ENCODE measurements at regions not wholly inside any gene's neighbourhood (a gene's known extent, or its start where the extent isn't known, plus 50 kb on each side); places are given as distances from the start of the nearest gene placed in this dataset.

GRCh38 chr12:71321531-71321930, 118.1 kb upstream of the LGR5 start:
- H3K4me1 ChIP-seq (replicated peaks; ENCODE audit: insufficient read depth), result no peaks in the 10 kb centered on the region
- H2AFZ ChIP-seq, result no peak overlapping the region
- H3K9me3 ChIP-seq (ENCODE audit: insufficient read depth, low read depth), result no peaks in the 10 kb centered on the region
- no peaks in the 10 kb centered on the region for H4K20me1 ChIP-seq (ENCODE audit: insufficient read depth)
- no peaks in the 10 kb centered on the region for H3K27me3 ChIP-seq (ENCODE audit: insufficient read depth, low read depth)
- no peaks in the 10 kb centered on the region; the same call in 1 of the 2 replicates for H3K9me2 ChIP-seq (ENCODE audit: insufficient read depth)
- H3K4me3 ChIP-seq, result no peak overlapping the region
- no peak overlapping the region for H3K4me2 ChIP-seq
- no peak for TF ChIP-seq CTCF (conservative IDR thresholded peaks at IDR 0.05)
- no peak for TF ChIP-seq EZH2 (IDR thresholded peaks at IDR 0.05; ENCODE audit: low read depth)
- no peaks in the 10 kb centered on the region for H3K36me3 ChIP-seq (ENCODE audit: low read depth)
- BruUV-seq (replicated peaks), result no TSS peak
- DNase-seq, result no peak
- no peaks in the 10 kb centered on the region for H3K79me2 ChIP-seq (ENCODE audit: low read depth)
- CTCF ChIA-PET, result no interaction called here
- no peak overlapping the region for H3K27ac ChIP-seq
- intact Hi-C loops (cut with micrococcal nuclease; ENCODE audit: unreplicated experiment), result no loop called here
- POLR2A ChIA-PET (ENCODE audit: unreplicated experiment), result no interaction called here
- no peaks in the 10 kb centered on the region for H3F3A ChIP-seq (ENCODE audit: insufficient read depth, low read depth)

- Histone ChIP-seq H3K9me2 (ENCODE audit: insufficient read depth) (no peaks in the 10 kb centered on the region; the same call in 1 of the 2 replicates), H3K27me3 (ENCODE audit: insufficient read depth, low read depth) (no peaks in the 10 kb centered on the region), H2AFZ (no peak overlapping the region), H3K36me3 (ENCODE audit: low read depth) (no peaks in the 10 kb centered on the region), H3K79me2 (ENCODE audit: low read depth) (no peaks in the 10 kb centered on the region), H3K27ac (no peak overlapping the region), H3K9me3 (ENCODE audit: insufficient read depth, low read depth) (no peaks in the 10 kb centered on the region), H3K4me2 (no peak overlapping the region), H3F3A (ENCODE audit: insufficient read depth, low read depth) (no peaks in the 10 kb centered on the region), H3K4me3 (no peak overlapping the region), H3K4me1 (replicated peaks; ENCODE audit: insufficient read depth) (no peaks in the 10 kb centered on the region), H4K20me1 (ENCODE audit: insufficient read depth) (no peaks in the 10 kb centered on the region)
- ChIA-PET CTCF (no interaction called here), POLR2A (ENCODE audit: unreplicated experiment) (no interaction called here)
- BruUV-seq (replicated peaks), result no TSS peak
- no peak for TF ChIP-seq EZH2 (IDR thresholded peaks at IDR 0.05; ENCODE audit: low read depth)
- no peak for TF ChIP-seq CTCF (conservative IDR thresholded peaks at IDR 0.05)
- no peak for DNase-seq
- intact Hi-C loops (cut with micrococcal nuclease; ENCODE audit: unreplicated experiment), result no loop called here
Measured at GRCh38 chr12:71321130-71321529, 118.5 kb upstream of the LGR5 start.

GRCh38 chr12:71315328-71315985, 124.1 kb upstream of the LGR5 start:
- H2AFZ ChIP-seq, result no peak overlapping the region

More at GRCh38 chr12:71315328-71315985, 124.1 kb upstream of the LGR5 start:
- no peak for DNase-seq
- Histone ChIP-seq H3F3A (ENCODE audit: insufficient read depth, low read depth) (no peaks in the 10 kb centered on the region), H3K4me2 (no peak overlapping the region), H3K4me1 (replicated peaks; ENCODE audit: insufficient read depth) (no peaks in the 10 kb centered on the region), H4K20me1 (ENCODE audit: insufficient read depth) (no peaks in the 10 kb centered on the region), H3K27me3 (ENCODE audit: insufficient read depth, low read depth) (no peaks in the 10 kb centered on the region), H3K9me2 (ENCODE audit: insufficient read depth) (no peaks in the 10 kb centered on the region; the same call in 1 of the 2 replicates), H3K27ac (no peak overlapping the region), H3K9me3 (ENCODE audit: insufficient read depth, low read depth) (no peaks in the 10 kb centered on the region; the same call in 1 of the 2 replicates), H3K36me3 (ENCODE audit: low read depth) (no peaks in the 10 kb centered on the region), H3K79me2 (ENCODE audit: low read depth) (no peaks in the 10 kb centered on the region), H3K4me3 (no peak overlapping the region)
- intact Hi-C loops (cut with micrococcal nuclease; ENCODE audit: unreplicated experiment), result no loop called here
- BruUV-seq (replicated peaks), result no TSS peak
- CTCF ChIA-PET, result no interaction called here
- POLR2A ChIA-PET (ENCODE audit: unreplicated experiment), result interaction anchor here (0.8 kb wide), 1 partner anchor 421 kb away, joined by 6 read pairs; no protein-coding TSS in a partner anchor
- no peak for TF ChIP-seq CTCF (conservative IDR thresholded peaks at IDR 0.05)
- TF ChIP-seq EZH2 (IDR thresholded peaks at IDR 0.05; ENCODE audit: low read depth), result no peak

Data from PC-9 (cell line).